ENCODE measurements at regions not wholly inside any gene's neighbourhood (a gene's known extent, or its start where the extent isn't known, plus 50 kb on each side); places are given as distances from the start of the nearest gene placed in this dataset.

DNA sequence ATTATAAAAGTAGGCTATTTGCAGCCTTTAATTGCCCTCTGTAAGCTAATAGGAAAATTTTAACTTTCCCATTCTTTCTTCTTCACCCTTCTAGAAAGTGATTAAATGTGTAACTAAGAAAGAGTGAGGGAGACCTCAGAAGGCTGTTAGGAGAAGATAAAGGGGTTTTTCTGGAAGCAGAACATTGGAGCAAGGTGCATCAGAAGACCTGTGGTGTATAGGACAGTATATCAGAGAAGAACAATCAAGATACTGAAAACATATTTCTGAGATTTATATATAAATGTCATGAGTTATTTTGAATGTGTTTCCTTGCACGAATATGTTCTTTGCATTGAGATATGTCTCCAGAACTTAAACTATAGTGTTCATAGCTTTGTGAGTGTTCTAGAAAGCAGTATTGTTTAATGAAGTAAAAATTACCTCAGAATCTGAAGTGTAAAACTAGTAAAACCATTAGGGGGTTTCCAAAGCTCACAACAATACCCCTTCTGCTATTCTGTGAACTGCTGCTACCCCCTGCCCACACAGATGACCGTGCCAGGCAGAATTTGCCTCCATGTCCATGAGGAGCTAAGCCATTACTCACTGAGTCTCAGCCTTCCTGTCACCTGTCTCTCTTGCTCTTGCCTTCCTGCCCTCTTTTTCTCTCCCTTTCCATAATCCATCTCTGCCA, 537.9 kb downstream of the EPHA4 start:
- no peak for DNase-seq

- no peak for DNase-seq
Measured at GRCh38 chr2:221034973-221035372, 537.1 kb downstream of the EPHA4 start.

DNA sequence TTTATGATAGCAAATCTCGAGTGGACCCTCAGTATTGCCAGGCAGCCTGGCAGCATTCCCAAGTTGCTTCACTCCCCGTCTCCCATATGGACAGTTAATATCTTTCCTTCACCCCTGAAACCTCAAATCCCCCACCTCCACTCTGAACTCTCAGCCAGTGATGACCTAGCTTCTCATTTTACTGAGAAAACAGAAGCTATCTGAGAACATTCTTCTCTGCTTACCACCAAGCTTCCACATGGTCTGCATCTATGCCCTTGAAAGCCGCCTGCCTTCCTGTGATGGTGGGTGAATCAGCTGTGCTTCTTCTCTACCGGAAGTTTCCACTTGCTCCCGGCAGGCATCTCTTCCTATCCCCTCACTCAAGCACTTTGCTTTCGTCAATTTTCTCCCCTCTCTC, 529.2 kb downstream of the EPHA4 start:
- no peak for DNase-seq

- DNase-seq, result no peak
Measured at GRCh38 chr2:221044781-221045180, 527.3 kb downstream of the EPHA4 start.

DNA sequence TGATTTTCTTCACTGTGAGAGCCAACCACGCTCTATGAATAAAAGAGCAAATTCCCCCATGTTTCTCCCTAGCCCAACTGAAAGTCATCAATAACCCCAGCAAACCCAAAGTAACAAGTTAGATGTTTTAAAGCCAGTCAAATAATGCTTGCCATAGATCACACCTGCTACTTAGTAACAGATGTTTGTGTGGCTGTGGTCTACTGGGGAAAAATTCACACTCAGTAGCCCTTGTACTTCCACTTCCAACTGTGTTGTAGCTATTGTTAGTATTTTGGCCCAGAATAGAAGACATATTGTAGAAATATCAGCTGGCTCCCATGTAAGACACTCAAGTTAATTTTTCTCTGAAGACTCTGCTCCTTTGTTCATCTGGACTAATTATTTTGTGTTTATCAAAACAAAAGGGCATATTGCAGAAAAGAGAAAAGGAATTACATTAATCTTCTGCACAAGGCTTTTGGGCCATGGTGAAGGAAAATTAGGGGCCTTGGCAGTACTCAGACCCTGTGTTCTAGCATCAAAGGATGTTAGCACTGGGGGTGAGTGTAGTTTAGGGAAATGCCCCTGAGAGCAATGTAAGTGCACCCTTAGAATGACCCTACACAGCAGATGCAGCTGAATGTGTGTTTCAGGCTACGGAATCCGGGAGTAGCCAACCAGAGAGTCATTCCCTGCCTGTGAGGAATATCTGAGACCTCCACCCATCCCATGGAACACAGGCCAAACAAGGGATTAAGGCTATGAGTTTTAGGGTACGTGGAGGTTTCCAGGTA, 521.9 kb downstream of the EPHA4 start:
- DNase-seq, result no peak

DNA sequence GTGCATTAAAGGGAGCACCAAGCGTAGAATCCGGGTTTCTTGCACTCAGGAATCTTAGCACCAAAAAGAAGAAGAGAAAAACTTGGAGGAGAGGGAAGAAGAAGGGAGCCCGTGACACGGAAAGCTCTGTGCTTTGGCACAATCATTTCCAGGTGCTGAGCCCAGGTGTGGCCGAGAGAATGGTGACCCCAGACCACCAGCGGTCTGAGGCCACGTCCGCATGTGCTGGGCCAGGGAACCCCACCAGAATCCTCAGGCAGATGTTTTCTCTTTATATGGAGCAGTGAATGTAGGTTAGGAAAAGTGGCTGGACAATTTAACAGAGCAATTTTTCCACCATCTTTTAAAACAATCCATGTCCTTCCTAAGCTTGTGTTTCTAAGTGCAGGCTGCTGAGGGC, 520.9 kb downstream of the EPHA4 start:
- DNase-seq, result no peak

DNA sequence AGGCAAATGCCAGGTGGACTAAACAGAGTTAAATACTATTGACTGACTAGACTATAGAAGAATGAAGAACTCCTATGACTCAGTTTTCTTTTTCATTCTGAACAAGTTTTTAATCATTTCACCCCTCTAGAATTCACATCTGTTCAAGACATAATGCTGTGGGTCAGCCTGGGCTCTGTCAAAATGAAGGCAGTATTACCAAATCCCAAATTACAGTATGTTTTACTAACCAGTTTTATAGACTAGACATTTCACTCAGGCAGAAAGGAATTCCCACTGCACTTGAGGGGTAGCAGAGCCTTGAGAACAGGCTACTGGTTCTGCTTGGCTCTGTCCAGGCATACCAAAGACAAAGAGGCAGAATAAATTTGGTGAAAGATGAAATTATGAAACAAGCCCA, 511.7 kb downstream of the EPHA4 start:
- no peak for DNase-seq

- DNase-seq, result no peak
Measured at GRCh38 chr2:221063568-221063967, 508.5 kb downstream of the EPHA4 start.

- no peak for DNase-seq
Measured at GRCh38 chr2:221064058-221064854, 507.8 kb downstream of the EPHA4 start.

GRCh38 chr2:221064880-221065279, 507.2 kb downstream of the EPHA4 start:
- no peak for DNase-seq

GRCh38 chr2:221068123-221068522, 504.0 kb downstream of the EPHA4 start:
- DNase-seq, result no peak

GRCh38 chr2:221070106-221070505, 502.0 kb downstream of the EPHA4 start:
- DNase-seq, result no peak

DNA sequence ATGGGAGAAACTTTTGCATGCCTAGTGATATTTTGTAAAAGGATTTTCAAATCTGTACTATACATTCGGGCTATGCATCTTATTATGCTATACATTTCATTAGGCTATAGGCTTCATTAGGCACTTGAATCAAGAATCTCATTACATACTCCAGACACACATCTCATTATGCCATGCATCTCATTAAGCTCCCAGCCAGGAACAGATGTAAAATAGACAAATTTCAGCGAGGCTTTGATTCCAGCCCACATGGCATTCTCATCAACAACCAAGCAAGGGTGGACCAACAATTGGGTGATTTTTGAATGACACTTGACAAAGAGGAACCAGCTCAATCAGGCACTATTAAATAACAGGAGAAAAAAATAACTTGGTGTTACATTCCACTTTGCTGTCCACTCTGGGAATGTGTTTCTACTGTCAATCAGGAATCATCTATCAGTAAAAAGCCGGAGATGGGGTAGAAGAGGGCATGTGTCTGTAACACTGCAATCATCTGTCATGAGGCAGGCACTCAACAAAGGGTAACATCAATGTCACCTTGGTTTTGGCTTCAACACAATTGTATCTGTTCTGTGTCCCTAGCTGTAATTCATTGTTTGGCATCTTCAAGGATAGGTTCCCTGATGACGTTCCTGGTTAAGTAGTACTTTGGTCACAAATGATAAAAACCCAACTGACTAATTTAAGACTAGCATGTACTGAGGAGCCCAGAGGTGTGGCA, 498.6 kb downstream of the EPHA4 start:
- DNase-seq, result no peak

DNA sequence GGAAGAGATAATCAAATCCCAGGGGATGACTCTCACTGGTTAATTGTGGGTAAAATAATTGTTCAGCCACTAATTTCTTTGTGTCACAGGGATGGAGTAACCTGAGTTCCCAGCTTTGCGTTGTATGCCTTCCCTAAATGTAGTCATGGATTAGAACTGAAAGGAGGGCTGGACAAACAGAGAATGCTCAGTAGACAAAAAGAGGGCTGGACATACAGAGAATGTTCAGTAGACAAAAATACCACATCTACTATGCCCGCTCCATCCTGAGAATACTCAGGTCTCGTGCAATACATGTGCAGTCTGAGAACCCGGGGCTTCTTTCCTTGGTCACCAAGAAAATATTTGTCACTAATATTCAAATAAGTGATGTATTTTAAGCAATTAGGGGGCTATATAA, 497.9 kb downstream of the EPHA4 start:
- DNase-seq, result no peak

DNA sequence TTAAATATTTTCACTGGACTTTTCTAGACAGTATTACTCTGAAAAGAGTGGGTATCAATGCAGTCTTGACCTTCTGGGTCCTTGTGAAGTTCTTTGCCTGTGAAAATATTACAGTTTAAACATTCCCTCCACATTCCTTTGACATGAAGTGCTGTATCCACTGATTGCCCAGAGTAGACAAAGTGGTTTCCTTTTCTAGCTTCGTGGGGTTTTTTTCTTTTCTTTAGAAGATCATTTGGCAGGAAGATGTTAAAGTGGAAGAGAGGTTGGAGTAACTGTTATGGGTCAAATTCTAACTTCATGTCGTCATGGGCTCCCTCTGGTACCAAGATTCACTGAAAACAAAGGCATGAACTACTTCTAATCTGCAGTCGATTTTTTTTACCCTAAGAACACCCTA, 496.9 kb downstream of the EPHA4 start:
- DNase-seq, result no peak

- DNase-seq, result no peak
Measured at GRCh38 chr2:221077251-221077650, 494.9 kb downstream of the EPHA4 start.

DNA sequence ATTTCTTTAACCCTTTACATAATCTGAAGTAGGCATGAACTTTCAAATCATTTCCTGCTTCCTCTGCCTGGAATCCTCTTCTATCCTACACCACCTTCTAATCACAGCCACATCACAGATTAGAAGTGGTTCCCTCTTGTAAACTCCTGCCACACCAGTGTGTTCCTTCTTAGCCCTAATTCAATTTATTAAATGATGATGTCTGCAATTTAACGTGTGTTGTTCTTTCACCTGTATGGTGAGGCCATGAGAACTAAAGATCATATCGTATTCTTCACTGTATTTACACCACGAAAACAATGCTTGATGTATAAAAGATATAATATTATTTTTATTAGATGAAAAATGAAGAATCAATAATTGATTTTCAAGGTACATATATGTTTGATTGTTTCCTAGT, 494.3 kb downstream of the EPHA4 start:
- no peak for DNase-seq

DNA sequence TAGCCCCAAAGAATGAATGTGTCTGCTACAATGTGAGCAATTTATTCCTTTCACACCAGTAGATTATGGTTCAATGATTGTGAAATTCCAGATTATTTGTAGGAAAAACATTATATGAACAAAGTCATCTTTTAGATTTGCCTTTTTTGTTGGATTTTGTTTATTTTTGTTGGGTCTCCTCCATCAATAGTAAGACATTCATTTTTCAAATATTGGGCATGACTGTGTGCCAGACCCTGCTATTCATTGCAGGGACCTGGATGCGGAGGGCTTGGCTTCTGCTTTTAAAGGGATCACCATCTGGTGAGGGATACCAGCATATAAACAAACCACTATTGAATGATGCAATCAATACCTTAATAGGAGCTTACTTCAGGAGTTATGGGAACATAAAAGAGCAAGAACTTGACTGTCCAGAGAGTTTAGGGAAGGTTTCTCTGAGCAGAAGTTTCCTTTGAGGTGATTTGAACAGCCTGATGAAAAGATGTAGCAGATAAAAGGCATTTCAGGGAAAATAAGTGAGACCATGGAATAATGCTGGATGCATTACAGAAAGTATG, 486.7 kb downstream of the EPHA4 start:
- no peak for DNase-seq

DNA sequence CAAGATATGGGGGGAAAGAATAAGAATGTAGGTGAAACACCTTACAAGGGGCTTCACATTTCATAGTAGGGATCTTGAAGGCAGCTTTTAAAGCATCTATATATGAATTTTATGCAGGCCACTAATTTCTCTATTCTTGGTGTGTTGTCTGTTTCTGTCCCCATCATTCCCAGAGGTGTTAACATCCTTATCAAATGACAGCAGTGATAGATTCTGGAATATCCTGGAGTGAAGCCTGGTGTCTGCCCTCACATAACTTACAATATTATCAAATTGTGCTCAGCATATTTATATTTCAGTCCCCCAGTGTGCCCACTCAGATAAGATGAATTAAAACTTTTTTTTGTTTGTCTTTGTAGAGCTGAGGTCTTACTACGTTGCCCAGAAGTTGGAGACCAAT, 486.2 kb downstream of the EPHA4 start:
- DNase-seq, result no peak

GRCh38 chr2:221087779-221088178, 484.3 kb downstream of the EPHA4 start:
- DNase-seq, result no peak

- DNase-seq, result no peak
Measured at GRCh38 chr2:221088506-221088905, 483.6 kb downstream of the EPHA4 start.

GRCh38 chr2:221095356-221095755, 476.7 kb downstream of the EPHA4 start:
- DNase-seq, result no peak

Measured in NCI-H187 treated with DMSO at 0.1 percent for 48 hours (cell line).